ENCODE measurements at regions not wholly inside any gene's neighbourhood (a gene's known extent, or its start where the extent isn't known, plus 50 kb on each side); places are given as distances from the start of the nearest gene placed in this dataset.

GRCh38 chr5:30117135-30117534 is 1076.4 kb upstream of the CDH6 start:
- no peak for FAIRE-seq

GRCh38 chr5:30113542-30113941 is 1079.9 kb upstream of the CDH6 start:
- FAIRE-seq: no peak

GRCh38 chr5:30112867-30113266 is 1080.6 kb upstream of the CDH6 start:
- no peak for FAIRE-seq

- FAIRE-seq: no peak
Observed at GRCh38 chr5:30108051-30108450, 1085.4 kb upstream of the CDH6 start.

- no peak for FAIRE-seq
Observed at GRCh38 chr5:30106596-30106995, 1086.9 kb upstream of the CDH6 start.

- no peak for FAIRE-seq
Observed at GRCh38 chr5:30104872-30105596, 1088.5 kb upstream of the CDH6 start.

GRCh38 chr5:30103452-30104202 is 1089.9 kb upstream of the CDH6 start:
- no peak for FAIRE-seq

GRCh38 chr5:30103052-30103451 is 1090.4 kb upstream of the CDH6 start:
- no peak for FAIRE-seq

- FAIRE-seq: no peak
Observed at GRCh38 chr5:30102185-30102584, 1091.3 kb upstream of the CDH6 start.

- no peak for FAIRE-seq
Observed at GRCh38 chr5:30100929-30101328, 1092.6 kb upstream of the CDH6 start.

- no peak for FAIRE-seq
Observed at GRCh38 chr5:30100148-30100713, 1093.3 kb upstream of the CDH6 start.

- no peak for FAIRE-seq
Observed at GRCh38 chr5:30099634-30100033, 1093.9 kb upstream of the CDH6 start.

- no peak for FAIRE-seq
Observed at GRCh38 chr5:30098940-30099339, 1094.5 kb upstream of the CDH6 start.

- FAIRE-seq: no peak
Observed at GRCh38 chr5:30092548-30092947, 1100.9 kb upstream of the CDH6 start.

GRCh38 chr5:30069441-30070263 is 1123.8 kb upstream of the CDH6 start:
- no peak for FAIRE-seq

- no peak for FAIRE-seq
Observed at GRCh38 chr5:30063503-30063902, 1130.0 kb upstream of the CDH6 start.

GRCh38 chr5:30051976-30052375 is 1141.5 kb upstream of the CDH6 start:
- FAIRE-seq: no peak

- no peak for FAIRE-seq
Observed at GRCh38 chr5:30050056-30050815, 1143.2 kb upstream of the CDH6 start.

- no peak for FAIRE-seq
Observed at GRCh38 chr5:30042677-30043076, 1150.8 kb upstream of the CDH6 start.

- FAIRE-seq: no peak
Observed at GRCh38 chr5:30041831-30042385, 1151.6 kb upstream of the CDH6 start.

GRCh38 chr5:30041291-30041690 is 1152.2 kb upstream of the CDH6 start:
- no peak for FAIRE-seq

GRCh38 chr5:30040488-30041118 is 1152.9 kb upstream of the CDH6 start:
- FAIRE-seq: no peak

Measured in G401.6 (cell line).